ENCODE measurements at regions not wholly inside any gene's neighbourhood (a gene's known extent, or its start where the extent isn't known, plus 50 kb on each side); places are given as distances from the start of the nearest gene placed in this dataset.

GRCh38 chr9:135324329-135324728 is 155.3 kb upstream of the PPP1R26 start:
- no peaks in the 10 kb centered on the region for H3K36me3 ChIP-seq
- no peak for DNase-seq
- TF ChIP-seq CTCF (IDR thresholded peaks at IDR 0.05): no peak
- no peak overlapping the region for H3K4me3 ChIP-seq
- H3K4me1 ChIP-seq: no peaks in the 10 kb centered on the region
- WGBS, 5 donors: 68 to 82% (median 79%) methylated on average over 6 of the region's 6 CpGs
- intact Hi-C loops (cut with DNase I; ENCODE audit: low total_unique reads): no loop called here
- H3K27ac ChIP-seq: no peak overlapping the region
- peaks cover 0 to 35% (median 20%) of the 10 kb centered on the region in 4 donors for H3K9me3 ChIP-seq
- H3K27me3 ChIP-seq: peaks cover 0 to 55% (median 0%) of the 10 kb centered on the region in 3 donors

- WGBS, 5 donors: 75 to 83% (median 82%) methylated on average over 5 to 7 of the region's 7 CpGs
- H3K4me3 ChIP-seq: no peak overlapping the region
- H3K4me1 ChIP-seq: no peaks in the 10 kb centered on the region
- peaks cover 0 to 64% (median 0%) of the 10 kb centered on the region in 3 donors for H3K27me3 ChIP-seq
- H3K27ac ChIP-seq: no peak overlapping the region
- TF ChIP-seq EP300 (IDR thresholded peaks at IDR 0.05) (no peak), POLR2AphosphoS5 (IDR thresholded peaks at IDR 0.05) (no peak), CTCF (IDR thresholded peaks at IDR 0.05) (no peak), POLR2A (IDR thresholded peaks at IDR 0.05) (no peak)
- peaks cover 0 to 35% (median 20%) of the 10 kb centered on the region in 4 donors for H3K9me3 ChIP-seq
- no peaks in the 10 kb centered on the region for H3K36me3 ChIP-seq
- DNase-seq: no peak
- intact Hi-C loops (cut with DNase I; ENCODE audit: low total_unique reads): no loop called here
Observed at GRCh38 chr9:135326141-135326540, 153.4 kb upstream of the PPP1R26 start.

GRCh38 chr9:135326633-135327152 is 152.9 kb upstream of the PPP1R26 start:
- no peak for TF ChIP-seq POLR2A (IDR thresholded peaks at IDR 0.05)
- TF ChIP-seq CTCF (IDR thresholded peaks at IDR 0.05): no peak
- TF ChIP-seq EP300 (IDR thresholded peaks at IDR 0.05): no peak
- no peak for TF ChIP-seq POLR2AphosphoS5 (IDR thresholded peaks at IDR 0.05)

GRCh38 chr9:135328485-135329417 is 150.8 kb upstream of the PPP1R26 start:
- WGBS, 5 donors: 57 to 72% (median 72%) methylated on average over 7 to 20 of the region's 20 CpGs
- DNase-seq: no peak
- Histone ChIP-seq H3K36me3 (no peaks in the 10 kb centered on the region), H3K4me3 (no peak overlapping the region), H3K27me3 (peaks cover 0 to 64% (median 0%) of the 10 kb centered on the region in 3 donors), H3K9me3 (peaks cover 0 to 19% (median 11%) of the 10 kb centered on the region in 4 donors), H3K27ac (no peak overlapping the region), H3K4me1 (no peaks in the 10 kb centered on the region)
- TF ChIP-seq POLR2AphosphoS5 (IDR thresholded peaks at IDR 0.05) (no peak), EP300 (IDR thresholded peaks at IDR 0.05) (no peak), POLR2A (IDR thresholded peaks at IDR 0.05) (no peak), CTCF (IDR thresholded peaks at IDR 0.05) (no peak)
- intact Hi-C loops (cut with DNase I; ENCODE audit: low total_unique reads): no loop called here

More at GRCh38 chr9:135326633-135327152, 152.9 kb upstream of the PPP1R26 start:
- no peak overlapping the region for H3K27ac ChIP-seq
- no peak overlapping the region for H3K4me3 ChIP-seq
- H3K9me3 ChIP-seq: peaks cover 0 to 35% (median 20%) of the 10 kb centered on the region in 4 donors
- H3K4me1 ChIP-seq: no peaks in the 10 kb centered on the region
- no peak for DNase-seq
- 86 to 93% (median 88%) methylated on average over 11 of the region's 11 CpGs for WGBS, 5 donors
- intact Hi-C loops (cut with DNase I; ENCODE audit: low total_unique reads): no loop called here
- H3K36me3 ChIP-seq: no peaks in the 10 kb centered on the region
- H3K27me3 ChIP-seq: peaks cover 0 to 62% (median 0%) of the 10 kb centered on the region in 3 donors

Data from stomach (tissue), 8 donors.